ENCODE measurements at regions not wholly inside any gene's neighbourhood (a gene's known extent, or its start where the extent isn't known, plus 50 kb on each side); places are given as distances from the start of the nearest gene placed in this dataset.

GRCh38 chr3:71879089-71879488, 94.1 kb upstream of the PROK2 start:
- DNase-seq (ENCODE audit: low spot score): no peak

DNA sequence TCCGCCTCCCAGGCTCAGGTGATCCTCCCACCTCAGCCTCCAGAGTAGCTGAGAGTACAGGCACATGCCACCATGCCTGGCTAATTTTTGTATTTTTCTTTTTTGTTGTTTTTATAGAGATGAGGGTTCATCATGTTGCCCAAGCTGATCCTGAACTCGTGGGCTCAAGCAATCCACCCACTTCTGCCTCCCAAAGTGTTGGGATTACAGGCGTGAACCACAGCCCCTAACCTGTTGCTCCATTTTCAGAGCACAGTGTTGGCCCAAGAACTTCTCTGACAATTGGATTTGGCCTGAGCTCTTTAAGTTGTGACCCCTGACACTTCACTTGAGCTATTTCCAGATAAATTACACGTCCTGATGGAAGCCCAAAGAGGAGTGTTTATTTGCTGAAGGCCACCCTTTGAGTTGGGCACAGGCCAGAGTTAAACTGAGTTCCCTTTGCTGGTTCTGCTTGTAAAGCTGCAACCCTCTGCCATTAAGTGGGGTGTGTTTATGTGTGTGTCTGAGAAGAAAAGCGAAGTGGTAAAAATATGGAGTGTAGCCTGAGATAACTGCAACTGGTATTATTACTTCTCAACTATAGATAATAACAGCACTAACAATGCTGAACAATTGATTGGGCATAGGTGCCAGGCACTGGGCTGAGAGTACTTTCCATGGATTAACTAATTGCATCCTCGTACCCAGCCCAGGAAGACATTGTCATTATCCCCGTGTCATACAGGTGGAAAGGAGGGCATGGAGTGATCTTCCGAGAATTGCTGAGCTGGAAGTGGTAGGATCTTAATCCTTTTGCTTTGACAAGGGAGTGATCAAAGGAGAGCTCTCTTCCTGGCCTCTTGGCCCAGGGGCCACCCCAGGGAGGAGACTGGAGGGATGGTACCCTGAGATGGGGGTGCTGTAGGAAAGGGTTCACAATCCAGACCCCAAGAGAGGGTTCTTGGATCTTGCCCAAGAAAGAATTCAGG, 91.5 kb upstream of the PROK2 start:
- no peak for DNase-seq (ENCODE audit: low spot score)

DNA sequence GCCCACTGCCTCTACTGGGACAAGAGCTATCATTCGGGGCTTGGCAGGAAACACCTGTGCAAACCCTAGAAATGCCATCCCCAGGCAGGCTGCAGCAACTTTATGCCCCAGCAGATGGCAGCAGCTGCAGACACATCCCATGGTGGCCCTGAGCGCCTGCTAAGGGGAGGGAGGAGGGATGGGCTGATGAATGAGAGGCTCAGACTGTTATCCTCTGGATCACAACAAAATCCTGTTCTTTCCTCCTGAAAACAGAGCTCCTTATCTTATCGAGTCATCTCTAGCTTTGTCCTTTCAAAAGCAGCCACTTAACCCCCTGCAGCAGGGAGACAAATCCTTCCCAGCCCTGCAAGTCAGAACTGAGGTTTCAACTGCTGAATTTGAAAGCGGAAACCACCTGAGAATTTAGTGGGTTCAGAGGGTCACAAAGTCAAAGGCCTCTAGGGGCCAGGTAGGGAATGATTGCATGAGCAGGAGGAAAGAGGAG, 90.6 kb upstream of the PROK2 start:
- peak; percentile 82 for DNase-seq (ENCODE audit: low spot score)

- DNase-seq (ENCODE audit: low spot score): no peak
These were observed 89.7 kb upstream of the PROK2 start for GRCh38 chr3:71874618-71875017.

- DNase-seq (ENCODE audit: low spot score): no peak
These were observed 88.2 kb upstream of the PROK2 start for GRCh38 chr3:71873093-71873611.

GRCh38 chr3:71872256-71872655, 87.3 kb upstream of the PROK2 start:
- DNase-seq (ENCODE audit: low spot score): no peak

DNA sequence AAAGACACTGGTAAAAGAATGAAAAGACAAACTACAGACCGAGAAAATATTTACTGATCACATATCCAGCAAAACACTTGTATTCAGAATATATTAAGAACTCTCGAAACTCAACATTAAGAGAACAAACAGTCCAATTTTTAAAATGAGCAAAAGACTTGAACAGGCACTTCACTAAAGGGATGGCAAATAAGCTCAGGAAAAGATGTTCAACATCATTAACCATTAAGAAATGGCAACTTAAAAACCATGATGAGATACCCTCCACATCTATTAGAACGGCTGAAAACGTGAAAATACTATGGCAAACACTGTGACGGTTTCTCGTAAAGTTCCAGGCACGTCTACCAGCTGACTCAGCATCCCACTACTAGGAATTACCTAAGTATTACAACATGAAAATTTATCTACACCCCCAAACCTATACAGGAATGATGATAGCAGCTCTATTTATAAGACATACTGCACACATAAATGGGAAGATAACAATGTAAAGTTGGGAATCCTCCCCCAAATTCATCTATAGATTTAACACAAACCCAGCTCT, 86.1 kb upstream of the PROK2 start:
- DNase-seq (ENCODE audit: low spot score): no peak

DNA sequence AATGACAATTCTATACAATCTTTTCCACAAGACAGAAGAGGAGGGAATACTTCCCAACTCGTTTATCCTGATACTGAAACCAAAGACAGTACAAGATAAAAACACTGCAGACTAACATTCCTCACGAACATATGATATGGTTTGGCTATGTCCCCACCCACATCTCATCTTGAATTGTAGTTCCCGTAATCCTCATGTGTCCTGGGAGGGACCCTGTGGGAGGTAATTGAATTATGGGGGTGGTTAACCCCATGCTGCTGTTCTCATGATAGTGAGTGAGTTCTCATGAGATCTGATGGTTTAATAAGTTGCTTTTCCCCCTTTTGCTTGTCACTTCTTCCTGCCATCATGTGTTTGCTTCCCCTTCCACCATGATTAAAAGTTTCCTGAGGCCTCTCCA, 83.9 kb upstream of the PROK2 start:
- DNase-seq (ENCODE audit: low spot score): no peak

DNA sequence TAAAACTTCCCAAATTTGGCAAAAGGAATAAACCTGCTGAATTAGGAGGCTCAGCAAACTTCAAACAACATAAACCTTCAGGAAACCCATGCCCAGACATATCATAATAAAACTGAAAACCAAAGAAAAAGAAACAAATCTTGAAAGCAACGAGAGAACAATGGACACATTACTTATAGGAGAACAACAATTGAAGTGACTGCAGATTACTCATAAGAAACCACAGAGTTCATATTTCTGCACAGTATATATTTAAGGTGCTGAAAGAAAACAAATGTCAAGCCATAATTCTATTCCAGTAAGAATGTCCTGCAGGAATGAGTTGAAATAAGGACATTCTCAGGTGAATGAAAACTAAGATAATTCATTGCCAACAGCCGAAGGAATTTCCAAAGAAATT, 80.8 kb upstream of the PROK2 start:
- no peak for DNase-seq (ENCODE audit: low spot score)

- DNase-seq (ENCODE audit: low spot score): no peak
These were observed 78.7 kb upstream of the PROK2 start for GRCh38 chr3:71863563-71864190.

DNA sequence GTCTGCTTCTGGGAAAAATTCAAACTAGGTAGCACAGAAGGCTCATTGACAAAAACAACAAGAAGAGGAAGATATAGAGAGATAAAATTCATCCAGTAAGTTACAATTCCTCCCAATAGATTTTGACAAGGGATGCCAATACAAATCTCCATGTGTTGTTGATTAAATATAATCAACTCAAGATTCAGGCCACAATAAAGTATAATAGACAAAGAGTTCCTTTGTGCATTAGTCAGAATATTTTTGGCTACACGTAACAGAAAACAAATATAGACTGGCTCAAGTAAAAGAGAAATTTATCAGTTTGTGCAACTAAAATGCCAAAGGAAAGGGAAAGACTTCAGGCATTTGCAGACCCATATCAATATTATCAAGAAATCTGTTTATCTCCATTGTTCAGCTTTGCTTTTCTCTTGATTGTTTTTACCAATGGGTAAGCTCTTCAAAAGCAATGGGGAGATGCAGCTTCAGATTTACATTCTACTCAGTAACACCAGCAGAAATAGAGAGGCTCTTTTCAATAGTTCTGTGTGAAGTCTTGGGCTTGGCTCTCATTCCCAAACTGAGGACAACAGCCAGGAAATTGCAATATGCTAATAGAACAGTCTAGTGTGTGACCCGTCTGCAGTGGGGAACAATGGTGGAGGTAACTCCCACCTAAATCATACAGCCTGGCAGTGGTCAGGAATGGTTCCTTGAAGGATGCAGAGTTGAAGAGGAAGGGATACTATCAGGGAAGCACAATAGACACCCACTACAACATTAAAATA, 77.6 kb upstream of the PROK2 start:
- DNase-seq (ENCODE audit: low spot score): peak; percentile 54

- DNase-seq (ENCODE audit: low spot score): peak; percentile 56
These were observed 74.2 kb upstream of the PROK2 start for GRCh38 chr3:71859123-71859519.

DNA sequence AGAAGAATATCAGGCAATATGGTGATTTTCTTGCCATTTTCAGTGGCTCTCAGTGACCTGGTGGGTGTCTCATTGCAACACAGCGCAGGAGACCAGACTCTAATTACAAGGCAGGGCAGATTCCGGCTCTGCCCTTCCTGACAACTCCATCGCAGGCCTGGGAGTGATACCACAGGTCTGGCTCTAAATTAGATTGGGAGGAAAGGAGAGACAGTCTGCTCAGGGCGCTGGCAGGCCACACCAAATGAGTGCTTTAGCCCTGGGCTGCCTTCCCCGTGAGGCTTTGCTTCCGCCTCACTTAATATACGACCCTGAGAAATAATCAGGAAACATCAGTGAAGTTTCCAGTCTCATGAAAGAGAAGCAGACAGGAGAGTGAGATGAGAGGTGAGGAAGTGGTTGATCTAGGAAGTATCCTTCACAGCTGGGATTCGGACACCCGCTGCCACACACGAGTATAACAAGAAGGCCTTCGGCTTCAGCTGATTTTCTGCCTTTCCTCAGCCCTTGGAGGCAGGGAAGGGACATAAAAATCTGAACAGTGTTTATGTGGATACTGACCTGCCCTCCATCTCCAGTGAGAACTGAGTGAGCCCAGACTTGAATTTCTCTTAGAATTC, 73.7 kb upstream of the PROK2 start:
- no peak for DNase-seq (ENCODE audit: low spot score)

DNA sequence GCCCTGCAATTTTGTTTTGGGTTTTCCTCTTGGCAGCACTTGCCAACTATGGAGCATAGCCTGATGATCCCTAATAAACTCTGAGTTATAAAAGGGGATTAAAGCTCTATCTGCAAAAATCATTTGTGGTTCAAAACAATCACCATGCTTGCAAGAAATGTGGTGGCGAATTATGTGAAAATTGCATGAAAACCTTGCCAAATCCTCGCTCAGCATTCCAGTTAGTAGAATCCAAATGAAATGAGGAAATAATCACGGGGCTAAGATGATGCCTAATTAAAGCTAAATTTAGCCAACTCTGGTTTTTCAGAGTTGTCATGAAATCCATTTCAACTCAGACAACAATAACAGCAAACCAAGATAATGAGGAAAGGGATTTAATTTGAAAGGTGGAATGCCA, 73.0 kb upstream of the PROK2 start:
- DNase-seq (ENCODE audit: low spot score): no peak

DNA sequence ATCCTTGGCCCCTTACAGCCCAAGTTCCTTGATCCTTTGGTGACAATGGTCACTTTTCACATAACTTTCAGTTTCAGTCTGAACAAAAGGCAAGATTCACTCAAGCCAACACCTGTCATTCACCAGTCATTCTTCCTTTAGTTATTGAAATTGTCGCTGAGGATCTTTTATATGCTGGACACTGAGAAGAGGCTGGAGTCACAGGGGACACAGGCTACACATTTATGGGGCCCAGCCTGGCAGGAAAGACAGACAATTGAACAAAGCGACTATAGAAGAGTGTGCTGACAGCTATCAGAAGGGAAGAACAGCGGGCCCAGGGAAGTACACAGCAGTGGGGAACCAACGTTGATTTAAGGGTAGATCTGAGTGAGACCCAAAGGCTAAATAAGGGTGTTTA, 69.8 kb upstream of the PROK2 start:
- no peak for DNase-seq (ENCODE audit: low spot score)

DNA sequence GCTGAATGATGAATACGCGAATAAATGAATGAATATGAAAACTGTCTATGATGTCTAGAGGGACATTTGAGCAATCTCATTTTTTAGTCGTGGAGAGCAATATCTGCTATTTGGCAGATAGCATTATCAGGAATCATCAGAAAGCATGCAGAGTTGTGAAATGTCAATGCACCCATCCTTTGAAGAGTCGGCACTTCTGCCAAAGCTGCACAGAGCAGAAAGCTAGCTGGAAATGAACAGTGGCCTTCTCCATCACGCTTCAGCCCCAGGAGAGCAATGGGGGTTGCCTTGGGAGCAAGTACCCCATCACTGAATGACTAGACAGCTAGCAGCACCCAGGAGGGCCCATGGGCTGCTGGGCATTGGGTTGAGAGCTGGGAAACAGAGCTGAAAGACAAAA, 69.1 kb upstream of the PROK2 start:
- DNase-seq (ENCODE audit: low spot score): no peak

GRCh38 chr3:71851878-71852277, 66.9 kb upstream of the PROK2 start:
- no peak for DNase-seq (ENCODE audit: low spot score)

DNA sequence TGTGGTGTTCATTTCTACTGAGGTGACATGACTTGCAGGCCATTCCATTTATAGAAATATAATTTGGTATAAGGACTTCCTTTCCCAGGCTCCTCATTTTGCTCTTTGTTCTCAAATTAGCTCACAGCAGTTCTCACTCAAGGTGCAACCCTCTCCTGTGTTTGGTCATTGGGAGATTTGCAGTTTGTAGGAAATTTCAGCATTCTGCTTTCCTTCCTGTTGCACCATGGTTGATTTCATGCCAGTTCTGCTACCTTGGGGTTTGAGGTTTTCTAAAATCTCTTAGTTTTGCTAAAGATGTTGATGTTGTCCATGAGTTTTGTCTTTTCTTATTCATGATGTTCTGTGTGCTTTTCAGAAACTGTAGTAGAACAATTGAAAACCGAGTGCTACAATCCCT, 65.7 kb upstream of the PROK2 start:
- DNase-seq (ENCODE audit: low spot score): no peak

DNA sequence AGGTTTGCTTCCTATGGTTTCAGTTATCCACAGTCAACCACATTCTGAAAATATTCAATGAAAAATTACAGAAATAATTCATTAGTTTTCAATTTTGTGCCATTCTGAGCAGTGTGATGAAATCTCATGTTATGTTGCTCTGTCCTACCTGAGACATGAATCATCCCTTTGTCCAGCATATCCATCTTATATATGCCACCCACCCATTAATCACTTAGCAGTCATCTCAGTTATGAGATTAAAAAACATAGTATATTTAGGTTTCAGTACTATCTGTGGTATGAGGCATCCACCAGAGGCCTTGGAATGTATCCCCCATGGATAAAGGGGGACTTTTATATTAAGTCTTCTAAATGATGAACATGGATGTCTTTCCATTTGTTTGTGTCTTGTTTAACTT, 64.7 kb upstream of the PROK2 start:
- DNase-seq (ENCODE audit: low spot score): no peak

DNA sequence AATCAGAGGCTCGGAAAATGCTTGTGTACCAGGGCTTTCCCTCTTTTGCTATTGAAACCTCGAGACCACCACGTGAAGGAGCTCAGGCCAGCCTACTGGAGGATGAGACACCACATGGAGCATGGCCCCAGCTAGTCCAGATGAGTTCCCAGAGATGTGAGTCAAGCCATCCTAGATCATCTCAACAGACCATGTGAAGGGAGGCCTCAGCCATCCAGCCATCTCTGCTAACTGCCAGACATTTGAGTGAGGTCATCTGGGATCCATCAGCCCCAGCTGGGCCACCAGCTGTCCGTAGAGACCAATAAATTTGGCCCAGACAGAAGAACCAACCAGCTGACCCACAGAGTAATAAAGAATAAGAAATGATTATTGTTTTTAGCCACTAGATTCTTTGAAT, 62.8 kb upstream of the PROK2 start:
- no peak for DNase-seq (ENCODE audit: low spot score)

GRCh38 chr3:71846185-71846584, 61.2 kb upstream of the PROK2 start:
- DNase-seq (ENCODE audit: low spot score): no peak

DNA sequence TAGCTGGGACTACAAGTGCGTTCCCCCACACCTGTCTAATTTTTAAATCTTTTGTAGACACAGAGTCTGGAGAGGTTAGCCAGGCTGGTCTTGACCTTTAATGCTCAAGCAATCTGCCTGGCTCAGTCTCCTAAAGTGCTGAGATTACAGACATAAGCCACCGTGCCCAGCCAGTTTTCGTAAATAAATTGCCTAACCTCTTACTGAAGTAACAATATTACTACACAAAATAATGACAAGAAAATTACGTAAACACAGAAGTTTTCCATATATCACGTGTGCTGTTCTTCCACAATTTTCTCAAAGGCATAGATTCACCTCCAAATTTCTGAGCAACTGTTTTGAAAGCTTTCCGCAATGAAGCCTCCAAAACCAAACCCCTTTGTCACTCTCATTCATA, 58.1 kb upstream of the PROK2 start:
- DNase-seq (ENCODE audit: low spot score): no peak
